Keratinocyte (primary cell): ENCODE measurements at regions not wholly inside any gene's neighbourhood (a gene's known extent, or its start where the extent isn't known, plus 50 kb on each side); places are given as distances from the start of the nearest gene placed in this dataset.

Experiments
- DNase-seq: peaks from one replicate; pipeline ENCODE4 v3.0.0-alpha.2; 2011; ENCODE audit warnings: low read depth, missing footprints, low spot score
- FAIRE-seq: peaks from 2 replicates; lab custom pipeline; 2011; peaks lifted over from hg19 to GRCh38; lab: Jason Lieb, UNC
- H2AFZ ChIP-seq: 2 replicates; pipeline ENCODE4 v1.6.0; 2012; ENCODE audit warnings: low read length, control low read depth, inconsistent platforms; ENCODE audit not compliant: control insufficient read depth
- H3K27ac ChIP-seq: 2 replicates; pipeline ENCODE4 v1.5.1; 2011; ENCODE audit warnings: low read length; ENCODE audit not compliant: control insufficient read depth, insufficient read depth
- H3K27me3 ChIP-seq: 3 replicates; pipeline ENCODE4 v1.6.0; 2011; ENCODE audit warnings: low read length; ENCODE audit not compliant: control insufficient read depth, insufficient read depth; ENCODE audit errors: extremely low read depth
- H3K36me3 ChIP-seq, 2 experiments: 2 replicates in 1 of 2; 3 replicates in 1 of 2; pipeline ENCODE4 v1.5.1; 2011; ENCODE audit warnings: low read length in 2 of 2, mild to moderate bottlenecking in 1 of 2; ENCODE audit not compliant: control insufficient read depth in 2 of 2, insufficient read depth in 2 of 2; ENCODE audit errors: extremely low read depth in 1 of 2
- H3K4me1 ChIP-seq: 3 replicates; pipeline ENCODE4 v1.5.1; 2011; ENCODE audit warnings: low read length; ENCODE audit not compliant: control insufficient read depth, insufficient read depth; ENCODE audit errors: extremely low read depth
- H3K4me2 ChIP-seq: 3 replicates; pipeline ENCODE4 v1.6.0; 2011; ENCODE audit warnings: low read depth, low read length; ENCODE audit not compliant: control insufficient read depth, insufficient read depth; ENCODE audit errors: extremely low read depth
- H3K4me3 ChIP-seq, 3 experiments: fragments of 200-600 bp in 1 of 3; sonication (generic) in 1 of 3; 2 replicates in 2 of 3; 3 replicates in 1 of 3; pipeline ENCODE4 v1.5.1; 2011 to 2016; ENCODE audit warnings: low read length in 3 of 3, mild to moderate bottlenecking in 3 of 3, control low read depth in 2 of 3, inconsistent platforms in 1 of 3, low read depth in 1 of 3, mixed read lengths in 1 of 3, mixed run types in 1 of 3, moderate library complexity in 1 of 3; ENCODE audit not compliant: control insufficient read depth in 2 of 3, insufficient read depth in 2 of 3; ENCODE audit errors: extremely low read depth in 1 of 3
- H3K79me2 ChIP-seq: 2 replicates; pipeline ENCODE4 v1.6.0; 2012; ENCODE audit warnings: low read length; ENCODE audit not compliant: control insufficient read depth, insufficient read depth
- H3K9ac ChIP-seq: 3 replicates; pipeline ENCODE4 v1.6.0; 2011; ENCODE audit warnings: low read length; ENCODE audit not compliant: control insufficient read depth, insufficient read depth; ENCODE audit errors: extremely low read depth
- H3K9me1 ChIP-seq: 3 replicates; pipeline ENCODE4 v1.6.0; 2011; ENCODE audit warnings: low read length; ENCODE audit not compliant: control insufficient read depth, insufficient read depth; ENCODE audit errors: extremely low read depth
- H3K9me3 ChIP-seq: 2 replicates; pipeline ENCODE4 v1.5.1; 2012; ENCODE audit warnings: low read depth, low read length; ENCODE audit not compliant: control insufficient read depth
- H4K20me1 ChIP-seq: 3 replicates; pipeline ENCODE4 v1.6.0; 2011; ENCODE audit warnings: low read length; ENCODE audit not compliant: control insufficient read depth, insufficient read depth; ENCODE audit errors: extremely low read depth
- CTCF ChIP-seq, 3 experiments: IDR thresholded peaks in 1 of 3; conservative IDR thresholded peaks in 1 of 3; optimal IDR thresholded peaks in 1 of 3; 2 replicates in 2 of 3; 3 replicates in 1 of 3; pipeline versions ENCODE3 to v1.5.1; 2011; ENCODE audit warnings: low read length in 3 of 3, mild to moderate bottlenecking in 3 of 3, moderate library complexity in 2 of 3, control low read depth in 1 of 3, inconsistent platforms in 1 of 3; ENCODE audit not compliant: insufficient read depth in 2 of 3; ENCODE audit errors: extremely low read depth in 1 of 3
- EZH2 ChIP-seq: IDR thresholded peaks from one replicate; pipeline ENCODE4 v1.6.1; 2012; ENCODE audit warnings: inconsistent platforms, mild to moderate bottlenecking, low read length, moderate library complexity
- dilution Hi-C: fragments of 300-500 bp; cut with MboI; formaldehyde crosslinking; loops from one replicate; pipeline ENCODE4 v1.7.0; 2020; ENCODE audit warnings: low sequenced_read_pairs; ENCODE audit not compliant: extremely low pct_ligation_motif_present

- Histone ChIP-seq H4K20me1 (no peaks in the 10 kb centered on the region), H3K4me1 (no peaks in the 10 kb centered on the region), H3K79me2 (no peaks in the 10 kb centered on the region), H3K4me3 (no peak overlapping the region), H3K27ac (no peak overlapping the region), H3K9me3 (no peaks in the 10 kb centered on the region), H3K9ac (no peak overlapping the region), H3K36me3 (no peaks in the 10 kb centered on the region), H3K9me1 (no peaks in the 10 kb centered on the region), H3K4me2 (no peak overlapping the region), H3K27me3 (no peaks in the 10 kb centered on the region), H2AFZ (no peak overlapping the region)
- no peak for DNase-seq
- TF ChIP-seq EZH2: no peak
- dilution Hi-C loops: no loop called here
- FAIRE-seq: no peak
These were observed 1550.8 kb upstream of the PIK3C3 start for GRCh38 chr18:40404284-40404683.

GRCh38 chr18:40402052-40402451, 1553.0 kb upstream of the PIK3C3 start:
- dilution Hi-C loops: no loop called here
- no peaks in the 10 kb centered on the region for H4K20me1 ChIP-seq
- no peak for DNase-seq
- FAIRE-seq: no peak
- H3K27me3 ChIP-seq: no peaks in the 10 kb centered on the region
- no peaks in the 10 kb centered on the region for H3K4me1 ChIP-seq
- H2AFZ ChIP-seq: no peak overlapping the region
- no peak overlapping the region for H3K4me2 ChIP-seq
- no peak for TF ChIP-seq CTCF (optimal IDR thresholded peaks at IDR 0.05 in 1 of 3, IDR thresholded peaks at IDR 0.05 in 1 of 3, conservative IDR thresholded peaks at IDR 0.05 in 1 of 3; ENCODE audit: extremely low read depth in 1 of 3, insufficient read depth in 2 of 3, low read length in 3 of 3)
- H3K9me1 ChIP-seq: no peaks in the 10 kb centered on the region
- no peaks in the 10 kb centered on the region for H3K36me3 ChIP-seq
- no peak overlapping the region for H3K27ac ChIP-seq
- no peaks in the 10 kb centered on the region for H3K79me2 ChIP-seq
- no peaks in the 10 kb centered on the region for H3K9me3 ChIP-seq
- H3K9ac ChIP-seq: no peak overlapping the region
- no peak overlapping the region for H3K4me3 ChIP-seq

GRCh38 chr18:40388121-40388520, 1566.9 kb upstream of the PIK3C3 start:
- no peak overlapping the region for H3K27ac ChIP-seq
- dilution Hi-C loops: no loop called here
- no peaks in the 10 kb centered on the region for H3K4me1 ChIP-seq
- no peaks in the 10 kb centered on the region for H3K79me2 ChIP-seq
- no peaks in the 10 kb centered on the region for H3K27me3 ChIP-seq
- no peaks in the 10 kb centered on the region for H3K9me1 ChIP-seq
- FAIRE-seq (no peak), DNase-seq (no peak)
- no peaks in the 10 kb centered on the region for H4K20me1 ChIP-seq
- no peak overlapping the region for H2AFZ ChIP-seq
- no peak overlapping the region for H3K4me2 ChIP-seq
- H3K36me3 ChIP-seq: no peaks in the 10 kb centered on the region
- no peak overlapping the region for H3K9ac ChIP-seq
- no peak for TF ChIP-seq CTCF (optimal IDR thresholded peaks at IDR 0.05 in 1 of 3, IDR thresholded peaks at IDR 0.05 in 1 of 3, conservative IDR thresholded peaks at IDR 0.05 in 1 of 3; ENCODE audit: extremely low read depth in 1 of 3, insufficient read depth in 2 of 3, low read length in 3 of 3)
- H3K4me3 ChIP-seq: no peak overlapping the region
- H3K9me3 ChIP-seq: no peaks in the 10 kb centered on the region
